GM18511 (cell line): ENCODE measurements at regions not wholly inside any gene's neighbourhood (a gene's known extent, or its start where the extent isn't known, plus 50 kb on each side); places are given as distances from the start of the nearest gene placed in this dataset.

Experiments
- ATAC-seq: cut with Tn5 transposase; IDR thresholded peaks from one replicate; pipeline ENCODE4 v1.9.1; 2021; ENCODE audit warnings: mild to moderate bottlenecking, moderate library complexity; ENCODE audit not compliant: unreplicated experiment

DNA sequence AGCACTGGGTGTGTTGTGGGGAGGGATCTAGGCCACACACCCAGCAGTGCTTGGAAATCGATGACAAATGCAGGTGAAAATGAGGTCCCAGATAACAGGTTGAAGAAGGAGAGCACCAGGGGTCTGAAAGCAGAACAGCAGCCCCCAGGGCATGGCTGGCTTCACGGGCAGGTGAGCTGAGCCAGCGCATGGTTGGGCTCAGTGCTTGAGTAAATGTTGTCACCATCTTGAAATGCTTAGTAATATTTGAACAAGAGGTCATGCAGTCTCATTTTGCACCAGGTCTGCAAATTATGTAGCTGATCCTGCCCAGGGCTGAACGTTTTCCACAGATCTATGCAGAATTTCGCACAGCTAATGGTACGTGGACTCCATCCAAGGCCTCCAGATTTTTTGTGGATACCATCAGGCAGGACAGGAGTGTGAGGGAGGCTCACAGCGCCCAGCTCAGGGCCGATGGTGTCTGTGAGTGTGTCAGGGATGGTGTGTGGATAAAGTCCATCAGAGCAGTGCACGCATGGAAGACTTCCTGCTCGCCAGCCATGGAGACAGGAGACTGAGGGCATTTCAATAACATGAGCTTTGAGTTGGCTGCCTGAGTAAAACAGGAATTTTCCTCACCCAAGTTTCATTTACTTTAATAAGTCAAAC lies 53.1 kb upstream of the SNX9 start:
- ATAC-seq, result no peak

DNA sequence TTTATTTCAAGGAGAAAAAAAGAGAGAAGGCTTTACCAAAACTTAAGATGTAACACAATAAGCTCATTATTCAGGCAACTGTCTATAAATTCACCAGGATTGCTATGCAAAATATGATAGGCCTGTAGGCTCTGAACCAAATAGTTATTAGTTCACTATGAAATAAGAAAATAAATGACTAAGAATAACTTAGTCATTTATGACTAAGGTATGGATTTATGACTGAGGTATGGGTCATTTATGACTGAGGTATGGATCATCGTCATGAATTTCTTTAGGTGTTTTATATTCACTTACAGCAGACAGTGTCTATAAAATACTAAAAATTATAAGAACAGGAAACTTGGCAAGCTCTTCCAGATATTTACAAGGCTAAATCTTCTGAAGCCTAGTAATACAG lies 52.1 kb upstream of the SNX9 start:
- ATAC-seq, result no peak

DNA sequence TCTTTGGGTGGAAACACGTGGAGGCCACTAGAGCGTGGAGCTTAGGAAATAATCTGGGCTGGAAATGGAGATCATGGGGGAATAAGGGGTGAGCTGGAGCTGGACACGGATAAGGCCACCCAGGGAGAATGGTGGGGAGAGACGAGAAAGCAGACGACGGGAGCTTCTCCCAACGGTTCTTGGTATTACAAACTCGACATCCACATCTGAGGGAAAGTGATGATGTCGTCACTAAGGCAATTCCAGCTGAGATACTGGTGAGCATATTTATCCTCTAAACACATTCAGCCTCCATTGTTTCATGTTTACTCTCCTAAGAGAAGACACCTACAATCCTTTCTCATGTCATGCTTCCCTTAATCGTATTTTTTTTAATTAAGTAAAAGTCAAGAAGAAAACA lies 50.2 kb upstream of the SNX9 start:
- ATAC-seq, result no peak
